Activated naive CD8-positive, alpha-beta T cell treated with anti-CD3 and anti-CD28 coated beads, Interleukin-2, amount 10 ng/mL, durations not matched to agents 7 days and 5 days (primary cell): ENCODE measurements at regions not wholly inside any gene's neighbourhood (a gene's known extent, or its start where the extent isn't known, plus 50 kb on each side); places are given as distances from the start of the nearest gene placed in this dataset.

ENCODE experiments used
- ATAC-seq: fragments of 150-1000 bp; cut with Tn5 transposase; one replicate; pipeline ENCODE4 v1.10.0; 2021; ENCODE audit warnings: low read depth, moderate library complexity
- POLR2A ChIA-PET: fragments of 350-600 bp; sonication (Branson Sonifier 250); formaldehyde crosslinking; loops from one replicate; lab custom pipeline; 2021; ENCODE audit warnings: antibody characterized with exemption; lab: Charles Lee
- DNase-seq: peaks from one replicate; pipeline ENCODE4 v3.0.0; 2021
- H3K27ac Mint-ChIP-seq: one replicate; pipeline ENCODE4 v1.8.0; 2022; ENCODE audit warnings: mild to moderate bottlenecking, mixed read lengths
- H3K27me3 Mint-ChIP-seq: one replicate; pipeline ENCODE4 v1.8.0; 2022; ENCODE audit warnings: mild to moderate bottlenecking, moderate library complexity, mixed read lengths
- H3K36me3 Mint-ChIP-seq: one replicate; pipeline ENCODE4 v1.8.0; 2021; ENCODE audit warnings: mild to moderate bottlenecking, mixed read lengths
- H3K4me1 Mint-ChIP-seq: one replicate; pipeline ENCODE4 v1.8.0; 2021; ENCODE audit warnings: mixed read lengths
- H3K4me3 Mint-ChIP-seq: one replicate; pipeline ENCODE4 v1.8.0; 2022; ENCODE audit warnings: mild to moderate bottlenecking, moderate library complexity, mixed read lengths
- H3K9me3 Mint-ChIP-seq: one replicate; pipeline ENCODE4 v1.8.0; 2021; ENCODE audit warnings: mixed read lengths

DNA sequence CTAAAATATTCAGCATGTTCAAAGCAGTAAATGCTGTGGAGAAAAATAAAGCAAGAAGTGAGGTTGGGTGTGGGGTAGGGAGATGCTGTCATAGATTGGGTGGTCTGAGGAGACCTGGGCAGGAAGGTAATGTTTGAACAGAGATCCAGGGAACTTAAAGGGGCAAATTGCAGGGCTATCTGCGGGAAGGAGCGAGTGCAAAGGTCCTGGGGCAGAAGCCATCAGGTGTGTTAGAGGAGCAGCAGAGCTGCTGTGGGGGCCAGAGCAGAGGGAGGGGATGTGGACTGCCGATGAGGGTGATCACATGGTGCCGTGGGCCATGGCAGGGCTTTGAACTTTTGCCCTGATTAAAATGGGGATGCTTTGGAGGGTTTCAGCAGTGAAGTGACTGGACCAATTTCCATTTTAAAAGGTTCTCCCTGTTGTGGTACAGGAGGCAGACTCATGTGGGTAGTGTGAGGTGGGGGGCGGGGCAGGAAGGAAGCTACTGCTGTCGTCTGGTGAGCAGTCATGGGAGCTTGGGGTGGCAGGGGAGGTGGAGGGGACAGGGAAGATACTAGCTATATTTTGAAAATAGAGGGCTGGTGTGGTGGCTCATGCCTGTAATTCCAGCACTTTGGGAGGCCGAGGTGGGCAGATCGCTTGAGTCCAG lies 145.0 kb downstream of the AACS start:
- Mint-ChIP-seq H3K36me3 (no peaks in the 10 kb centered on the region), H3K4me1 (peaks cover 8% of the 10 kb centered on the region), H3K27ac (no peak overlapping the region), H3K9me3 (no peaks in the 10 kb centered on the region), H3K27me3 (peaks cover 17% of the 10 kb centered on the region), H3K4me3 (no peak overlapping the region)
- POLR2A ChIA-PET: no interaction called here
- peak; percentile 68 for ATAC-seq
- no peak for DNase-seq

DNA sequence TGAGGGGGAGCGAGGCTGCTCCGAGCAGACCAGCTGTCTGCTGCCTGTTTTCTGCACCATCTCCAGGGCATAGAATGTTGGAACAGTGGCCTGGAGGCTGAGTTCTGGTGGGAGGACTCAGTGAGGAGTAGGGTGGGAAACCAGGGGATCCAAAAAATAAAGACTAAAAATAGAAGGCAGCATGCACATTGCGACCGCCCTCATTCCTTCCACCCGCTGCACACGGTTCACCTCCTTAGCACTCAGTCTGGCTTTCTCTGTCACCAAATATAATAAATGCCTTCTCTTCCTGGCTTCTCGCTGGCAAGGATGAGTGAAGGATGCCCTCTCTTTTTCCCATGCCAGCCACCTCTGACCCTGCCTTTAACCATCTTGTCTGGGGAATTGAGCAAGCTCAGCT lies 146.2 kb downstream of the AACS start:
- Mint-ChIP-seq H3K4me1 (peaks cover 8% of the 10 kb centered on the region), H3K4me3 (no peak overlapping the region), H3K27ac (no peak overlapping the region), H3K9me3 (no peaks in the 10 kb centered on the region), H3K36me3 (no peaks in the 10 kb centered on the region), H3K27me3 (peaks cover 20% of the 10 kb centered on the region)
- ATAC-seq: no peak
- DNase-seq: no peak
- POLR2A ChIA-PET: no interaction called here

DNA sequence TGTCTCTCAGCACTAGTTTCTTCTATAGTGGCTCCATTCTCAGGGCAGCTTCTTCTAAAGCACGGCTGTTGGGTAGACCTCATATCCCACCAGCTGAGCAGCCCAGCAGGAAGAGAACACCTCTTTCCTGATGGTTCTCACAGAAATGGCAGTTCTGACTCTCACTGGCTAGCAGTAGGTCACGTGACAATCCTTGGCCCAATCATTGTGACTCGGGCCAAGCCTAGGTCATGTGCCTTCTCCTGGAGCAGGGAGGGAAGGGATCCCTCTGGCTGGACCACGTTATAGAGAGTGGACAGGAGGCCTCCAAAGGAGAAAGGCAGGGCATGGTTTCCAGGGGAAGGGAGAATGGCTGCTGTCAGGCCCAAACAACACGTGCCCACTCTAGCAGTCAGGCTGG lies 149.1 kb downstream of the AACS start:
- no peaks in the 10 kb centered on the region for H3K9me3 Mint-ChIP-seq
- H3K4me3 Mint-ChIP-seq: no peak overlapping the region
- H3K36me3 Mint-ChIP-seq: no peaks in the 10 kb centered on the region
- no peak overlapping the region for H3K27ac Mint-ChIP-seq
- ATAC-seq (no peak), DNase-seq (no peak)
- H3K4me1 Mint-ChIP-seq: peaks cover 8% of the 10 kb centered on the region
- POLR2A ChIA-PET: no interaction called here
- H3K27me3 Mint-ChIP-seq: peaks cover 24% of the 10 kb centered on the region

DNA sequence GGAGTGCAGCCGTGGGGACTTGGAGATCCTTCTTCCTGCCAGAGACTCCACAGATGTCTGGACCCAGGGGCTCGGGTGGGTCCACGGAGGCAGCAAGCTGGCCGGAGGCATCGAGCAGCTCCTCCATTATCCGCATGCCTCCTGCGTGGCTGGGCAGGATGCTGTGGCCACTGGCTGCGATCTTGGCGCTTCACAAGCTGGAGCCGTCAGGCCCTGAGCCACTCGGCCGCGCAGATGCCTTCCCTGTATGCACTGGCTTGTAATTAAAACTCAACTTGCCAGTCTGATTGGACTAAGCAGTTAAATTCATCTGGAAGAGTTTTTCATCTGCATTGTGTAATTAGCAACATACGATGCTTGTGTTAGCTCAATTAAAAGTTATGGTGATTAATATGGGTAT lies 151.5 kb downstream of the AACS start:
- no peak overlapping the region for H3K4me3 Mint-ChIP-seq
- ATAC-seq: no peak
- no peaks in the 10 kb centered on the region for H3K4me1 Mint-ChIP-seq
- POLR2A ChIA-PET: no interaction called here
- no peak overlapping the region for H3K27ac Mint-ChIP-seq
- no peaks in the 10 kb centered on the region for H3K9me3 Mint-ChIP-seq
- no peaks in the 10 kb centered on the region for H3K36me3 Mint-ChIP-seq
- DNase-seq: no peak
- H3K27me3 Mint-ChIP-seq: peaks cover 18% of the 10 kb centered on the region

DNA sequence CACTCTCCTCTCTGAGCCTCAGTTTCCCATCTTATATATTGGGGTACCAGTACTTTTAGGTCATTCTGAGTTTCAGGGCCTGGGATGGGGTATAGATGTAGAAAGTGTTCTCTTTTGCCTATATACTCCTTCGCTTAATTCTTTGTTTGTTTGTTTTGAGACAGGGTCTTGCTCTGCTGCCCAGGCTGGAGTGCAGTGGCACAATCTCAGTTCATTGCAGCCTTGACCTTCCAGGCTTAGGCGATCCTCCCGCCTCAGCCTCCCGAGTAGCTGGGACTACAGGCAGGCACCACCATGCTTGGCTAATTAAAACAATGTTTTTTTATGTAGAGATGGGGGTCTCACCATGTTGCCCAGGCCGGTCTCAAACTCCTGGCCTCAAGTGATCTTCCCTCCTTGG lies 152.1 kb downstream of the AACS start:
- no peaks in the 10 kb centered on the region for H3K9me3 Mint-ChIP-seq

DNA sequence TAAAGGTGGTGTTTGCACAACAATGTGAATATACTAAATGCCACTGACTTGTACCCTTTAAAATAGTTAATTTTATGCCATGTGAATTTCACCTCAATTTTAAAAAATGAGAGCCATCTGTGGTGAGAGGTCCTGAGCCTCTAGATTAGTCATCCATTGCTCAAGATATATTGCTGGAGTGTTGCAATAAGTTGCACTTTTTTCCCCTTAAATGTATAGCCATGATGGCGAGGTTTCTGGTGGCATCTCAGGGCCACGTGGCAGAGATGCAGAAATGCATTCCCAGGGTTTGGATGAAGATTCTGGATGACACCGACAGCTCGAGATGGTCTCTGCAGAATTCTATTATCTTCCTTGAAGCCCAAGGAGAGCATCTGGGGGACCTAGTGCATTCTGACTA lies 153.7 kb downstream of the AACS start:
- POLR2A ChIA-PET: no interaction called here
- no peaks in the 10 kb centered on the region for H3K9me3 Mint-ChIP-seq

More for the DNA sequence above, 152.1 kb downstream of the AACS start:
- Mint-ChIP-seq H3K36me3 (no peaks in the 10 kb centered on the region), H3K4me3 (no peak overlapping the region), H3K4me1 (no peaks in the 10 kb centered on the region), H3K27me3 (peaks cover 16% of the 10 kb centered on the region), H3K27ac (no peak overlapping the region)
- ATAC-seq (no peak), DNase-seq (no peak)
- POLR2A ChIA-PET: no interaction called here

GRCh38 chr12:125220404-125221273 lies 155.4 kb downstream of the AACS start:
- Mint-ChIP-seq H3K27ac (no peak overlapping the region), H3K36me3 (no peaks in the 10 kb centered on the region), H3K4me1 (no peaks in the 10 kb centered on the region), H3K9me3 (no peaks in the 10 kb centered on the region), H3K4me3 (no peak overlapping the region), H3K27me3 (peaks cover 16% of the 10 kb centered on the region)
- no peak for ATAC-seq
- POLR2A ChIA-PET: no interaction called here
- no peak for DNase-seq

More for the DNA sequence above, 153.7 kb downstream of the AACS start:
- Mint-ChIP-seq H3K4me1 (no peaks in the 10 kb centered on the region), H3K4me3 (no peak overlapping the region), H3K27me3 (peaks cover 18% of the 10 kb centered on the region), H3K27ac (no peak overlapping the region), H3K36me3 (no peaks in the 10 kb centered on the region)
- ATAC-seq: no peak
- no peak for DNase-seq

DNA sequence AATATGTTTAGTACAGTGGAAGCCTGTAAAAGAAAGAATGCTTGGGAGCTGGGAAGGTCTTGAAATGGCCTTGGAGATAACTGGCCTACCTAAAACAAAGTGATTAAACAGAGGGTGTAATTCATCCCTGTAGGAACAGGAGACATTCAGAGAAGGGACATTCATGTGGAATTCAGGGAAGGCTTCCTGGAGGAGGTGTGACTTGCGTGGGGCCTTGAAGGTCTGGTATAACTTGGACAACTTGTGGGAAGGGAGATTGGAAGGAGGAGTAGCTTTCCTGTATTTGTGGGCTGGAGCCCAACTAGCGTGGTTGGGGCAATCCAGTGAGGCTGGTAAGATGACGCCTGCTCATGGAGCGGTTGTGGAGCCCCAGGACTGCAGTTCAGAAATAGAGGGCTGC lies 156.4 kb downstream of the AACS start:
- Mint-ChIP-seq H3K27me3 (peaks cover 16% of the 10 kb centered on the region), H3K36me3 (no peaks in the 10 kb centered on the region), H3K4me3 (no peak overlapping the region), H3K9me3 (no peaks in the 10 kb centered on the region), H3K4me1 (no peaks in the 10 kb centered on the region), H3K27ac (no peak overlapping the region)
- ATAC-seq: no peak
- POLR2A ChIA-PET: no interaction called here
- no peak for DNase-seq

GRCh38 chr12:125222876-125223275 lies 157.6 kb downstream of the AACS start:
- POLR2A ChIA-PET: no interaction called here
- Mint-ChIP-seq H3K36me3 (no peaks in the 10 kb centered on the region), H3K4me3 (no peak overlapping the region), H3K27me3 (peaks cover 13% of the 10 kb centered on the region), H3K4me1 (no peaks in the 10 kb centered on the region), H3K9me3 (no peaks in the 10 kb centered on the region), H3K27ac (no peak overlapping the region)
- no peak for ATAC-seq
- no peak for DNase-seq

DNA sequence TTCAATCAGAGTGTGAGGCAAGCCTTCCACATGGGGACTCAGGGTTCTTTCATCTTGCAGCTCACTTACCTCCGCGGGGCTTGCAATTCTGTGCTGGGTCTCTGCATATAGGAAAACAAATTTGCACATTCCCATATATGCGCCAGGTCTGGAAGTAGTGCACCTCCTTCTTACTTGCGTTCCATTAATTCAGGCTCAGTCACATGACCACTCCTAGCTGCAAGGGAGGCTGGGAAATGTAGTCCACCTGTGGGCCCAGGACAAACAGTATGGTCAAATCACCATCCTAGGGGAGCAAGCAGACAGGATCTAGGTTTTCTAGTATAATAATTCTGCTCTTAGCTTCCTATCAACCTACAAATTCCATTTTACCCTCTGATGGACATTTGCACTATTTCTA lies 160.4 kb downstream of the AACS start:
- POLR2A ChIA-PET: no interaction called here
- Mint-ChIP-seq H3K9me3 (no peaks in the 10 kb centered on the region), H3K4me1 (no peaks in the 10 kb centered on the region), H3K36me3 (no peaks in the 10 kb centered on the region), H3K27me3 (peaks cover 9% of the 10 kb centered on the region), H3K4me3 (no peak overlapping the region), H3K27ac (no peak overlapping the region)
- no peak for DNase-seq
- ATAC-seq: no peak

- POLR2A ChIA-PET: no interaction called here
- H3K36me3 Mint-ChIP-seq: no peaks in the 10 kb centered on the region
- H3K27me3 Mint-ChIP-seq: no peaks in the 10 kb centered on the region
- DNase-seq (no peak), ATAC-seq (no peak)
- no peaks in the 10 kb centered on the region for H3K4me1 Mint-ChIP-seq
- H3K27ac Mint-ChIP-seq: no peak overlapping the region
- H3K9me3 Mint-ChIP-seq: no peaks in the 10 kb centered on the region
- no peak overlapping the region for H3K4me3 Mint-ChIP-seq
Measured at GRCh38 chr12:125228519-125229260, 163.5 kb downstream of the AACS start.

- no peak for ATAC-seq
- H3K36me3 Mint-ChIP-seq: no peaks in the 10 kb centered on the region
- DNase-seq: no peak
- H3K9me3 Mint-ChIP-seq: no peaks in the 10 kb centered on the region
- H3K4me3 Mint-ChIP-seq: no peak overlapping the region
- no peaks in the 10 kb centered on the region for H3K4me1 Mint-ChIP-seq
- peaks cover 2% of the 10 kb centered on the region for H3K27me3 Mint-ChIP-seq
- no peak overlapping the region for H3K27ac Mint-ChIP-seq
- POLR2A ChIA-PET: no interaction called here
Measured at GRCh38 chr12:125229878-125230530, 164.8 kb downstream of the AACS start.

DNA sequence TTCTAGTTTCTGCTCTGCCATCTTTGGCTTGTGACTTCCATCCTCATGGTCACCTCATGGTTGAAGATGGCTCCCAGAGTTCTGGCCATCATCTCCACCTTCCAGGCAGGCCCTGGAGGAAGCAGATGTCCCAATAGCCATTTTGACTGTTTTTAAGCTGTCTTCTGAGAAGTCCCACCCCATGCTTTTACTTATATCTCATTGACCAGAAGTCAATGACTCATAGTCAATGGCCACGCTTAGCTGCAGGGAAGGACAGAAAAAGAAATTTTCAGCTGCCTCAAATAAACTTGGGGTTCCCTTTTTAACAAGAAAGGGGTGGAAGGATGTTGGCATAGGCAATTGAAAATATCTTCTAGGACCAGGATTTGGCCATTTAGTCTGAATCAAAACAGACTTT lies 168.1 kb downstream of the AACS start:
- Mint-ChIP-seq H3K27me3 (peaks cover 4% of the 10 kb centered on the region), H3K9me3 (no peaks in the 10 kb centered on the region), H3K4me3 (no peak overlapping the region), H3K36me3 (no peaks in the 10 kb centered on the region), H3K4me1 (peaks cover 1% of the 10 kb centered on the region), H3K27ac (no peak overlapping the region)
- DNase-seq (no peak), ATAC-seq (no peak)
- POLR2A ChIA-PET: no interaction called here
